ENCODE measurements at regions not wholly inside any gene's neighbourhood (a gene's known extent, or its start where the extent isn't known, plus 50 kb on each side); places are given as distances from the start of the nearest gene placed in this dataset.
"Not testable (repeated sequence)": the region's sequence is repeated elsewhere in the genome, so short reads cannot be mapped to it uniquely, and the experiment has no call there.

DNA sequence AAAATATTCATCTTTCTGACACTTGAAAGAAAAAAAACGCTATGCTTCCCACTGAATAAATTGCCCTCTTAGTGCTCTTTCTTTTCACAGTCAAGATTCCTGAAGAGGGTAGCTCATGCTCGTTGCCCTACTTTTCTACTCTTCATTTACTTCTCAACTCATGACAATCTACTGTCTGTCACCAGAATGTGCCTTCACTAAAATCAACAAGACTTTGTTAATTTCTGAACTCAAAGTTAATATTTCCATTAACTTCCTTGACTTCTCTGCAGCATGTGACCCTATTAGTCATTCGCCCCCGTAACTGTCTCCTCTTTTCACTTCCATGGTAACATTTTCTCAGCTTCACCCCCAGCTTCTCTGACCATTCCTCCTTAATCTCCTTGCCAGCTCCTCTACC lies 98.9 kb upstream of the MAPRE2 start:
- H3K36me3 ChIP-seq (ENCODE audit: control insufficient read depth, low read depth, low read length), result no peaks in the 10 kb centered on the region
- H3K27ac ChIP-seq (ENCODE audit: low read length), result no peak overlapping the region
- no peaks in the 10 kb centered on the region for H3K4me1 ChIP-seq (ENCODE audit: control insufficient read depth, low read depth, low read length)
- no peaks in the 10 kb centered on the region for H3K9me3 ChIP-seq (ENCODE audit: control insufficient read depth, low read depth, low read length)
- no peaks in the 10 kb centered on the region for H3K27me3 ChIP-seq (ENCODE audit: control insufficient read depth, insufficient read depth, low read length)
- H3K4me3 ChIP-seq (ENCODE audit: low read length), result no peak overlapping the region
- no peak overlapping the region for H3K9ac ChIP-seq (ENCODE audit: low read length)

- Histone ChIP-seq H3K4me3 (ENCODE audit: low read length) (no peak overlapping the region), H3K9me3 (ENCODE audit: control insufficient read depth, low read depth, low read length) (no peaks in the 10 kb centered on the region), H3K36me3 (ENCODE audit: control insufficient read depth, low read depth, low read length) (no peaks in the 10 kb centered on the region), H3K27ac (ENCODE audit: low read length) (no peak overlapping the region), H3K4me1 (ENCODE audit: control insufficient read depth, low read depth, low read length) (no peaks in the 10 kb centered on the region), H3K27me3 (ENCODE audit: control insufficient read depth, insufficient read depth, low read length) (no peaks in the 10 kb centered on the region), H3K9ac (ENCODE audit: low read length) (no peak overlapping the region)
Measured at GRCh38 chr18:34942975-34943374, 98.2 kb upstream of the MAPRE2 start.

GRCh38 chr18:34943587-34943986 lies 97.6 kb upstream of the MAPRE2 start:
- H3K9ac ChIP-seq (ENCODE audit: low read length), result no peak overlapping the region
- H3K27me3 ChIP-seq (ENCODE audit: control insufficient read depth, insufficient read depth, low read length), result no peaks in the 10 kb centered on the region
- no peak overlapping the region for H3K27ac ChIP-seq (ENCODE audit: low read length)

GRCh38 chr18:34947711-34948125 lies 93.5 kb upstream of the MAPRE2 start:
- Histone ChIP-seq H3K4me3 (ENCODE audit: low read length) (no peak overlapping the region), H3K9ac (ENCODE audit: low read length) (no peak overlapping the region), H3K4me1 (ENCODE audit: control insufficient read depth, low read depth, low read length) (no peaks in the 10 kb centered on the region), H3K36me3 (ENCODE audit: control insufficient read depth, low read depth, low read length) (no peaks in the 10 kb centered on the region), H3K27ac (ENCODE audit: low read length) (no peak overlapping the region), H3K27me3 (ENCODE audit: control insufficient read depth, insufficient read depth, low read length) (no peaks in the 10 kb centered on the region), H3K9me3 (ENCODE audit: control insufficient read depth, low read depth, low read length) (no peaks in the 10 kb centered on the region)

More at GRCh38 chr18:34943587-34943986, 97.6 kb upstream of the MAPRE2 start:
- H3K4me3 ChIP-seq (ENCODE audit: low read length), result no peak overlapping the region
- H3K9me3 ChIP-seq (ENCODE audit: control insufficient read depth, low read depth, low read length), result no peaks in the 10 kb centered on the region
- no peaks in the 10 kb centered on the region for H3K4me1 ChIP-seq (ENCODE audit: control insufficient read depth, low read depth, low read length)
- H3K36me3 ChIP-seq (ENCODE audit: control insufficient read depth, low read depth, low read length), result no peaks in the 10 kb centered on the region

- no peaks in the 10 kb centered on the region for H3K9me3 ChIP-seq (ENCODE audit: control insufficient read depth, low read depth, low read length)
- no peak overlapping the region for H3K4me3 ChIP-seq (ENCODE audit: low read length)
- H3K9ac ChIP-seq (ENCODE audit: low read length), result no peak overlapping the region
- no peaks in the 10 kb centered on the region for H3K4me1 ChIP-seq (ENCODE audit: control insufficient read depth, low read depth, low read length)
- H3K27me3 ChIP-seq (ENCODE audit: control insufficient read depth, insufficient read depth, low read length), result no peaks in the 10 kb centered on the region
- H3K36me3 ChIP-seq (ENCODE audit: control insufficient read depth, low read depth, low read length), result no peaks in the 10 kb centered on the region
- no peak overlapping the region for H3K27ac ChIP-seq (ENCODE audit: low read length)
Measured at GRCh38 chr18:34951625-34952379, 89.4 kb upstream of the MAPRE2 start.

GRCh38 chr18:34953212-34953611 lies 88.0 kb upstream of the MAPRE2 start:
- no peaks in the 10 kb centered on the region for H3K9me3 ChIP-seq (ENCODE audit: control insufficient read depth, low read depth, low read length)
- no peak overlapping the region for H3K4me3 ChIP-seq (ENCODE audit: low read length)
- no peaks in the 10 kb centered on the region for H3K36me3 ChIP-seq (ENCODE audit: control insufficient read depth, low read depth, low read length)
- no peaks in the 10 kb centered on the region for H3K4me1 ChIP-seq (ENCODE audit: control insufficient read depth, low read depth, low read length)
- no peak overlapping the region for H3K9ac ChIP-seq (ENCODE audit: low read length)
- no peaks in the 10 kb centered on the region for H3K27me3 ChIP-seq (ENCODE audit: control insufficient read depth, insufficient read depth, low read length)
- no peak overlapping the region for H3K27ac ChIP-seq (ENCODE audit: low read length)

DNA sequence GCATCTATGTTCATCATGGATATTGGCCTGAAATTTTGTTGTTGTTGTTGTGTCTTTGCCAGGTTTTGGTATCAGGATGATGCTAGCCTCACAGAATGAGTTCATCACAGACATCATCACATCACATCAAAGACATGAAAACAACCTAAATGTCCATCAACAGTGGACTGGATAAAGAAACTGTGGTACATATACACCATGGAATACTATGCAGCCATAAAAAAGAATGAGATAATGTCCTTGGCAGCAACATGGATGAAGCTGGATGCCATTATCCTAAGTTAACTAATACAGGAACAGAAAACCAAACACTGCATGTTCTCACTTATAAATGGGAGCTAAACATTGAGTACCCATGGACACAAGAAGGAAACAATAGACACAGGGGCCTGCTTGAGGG lies 85.7 kb upstream of the MAPRE2 start:
- H3K27me3 ChIP-seq (ENCODE audit: control insufficient read depth, insufficient read depth, low read length), result not testable (repeated sequence)

DNA sequence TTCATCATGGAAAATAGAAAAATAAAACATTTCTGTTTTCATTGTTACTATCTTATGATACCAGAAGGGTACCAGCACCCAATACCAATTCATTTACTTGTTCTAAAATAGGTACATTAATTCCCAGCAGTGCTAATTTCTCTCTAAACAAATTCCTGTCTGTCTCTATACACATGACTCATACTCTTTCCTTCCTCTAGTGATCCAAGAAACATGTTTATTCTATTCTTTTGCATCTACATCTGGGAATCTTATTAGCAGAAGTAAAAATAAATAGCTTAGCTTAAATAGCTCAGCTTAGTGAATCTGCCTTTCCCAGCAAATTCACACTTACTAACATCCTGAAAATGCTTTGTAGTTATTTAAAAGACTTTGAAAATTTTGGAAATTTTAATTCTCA lies 84.5 kb upstream of the MAPRE2 start:
- Histone ChIP-seq H3K9ac (ENCODE audit: low read length) (no peak overlapping the region), H3K4me1 (ENCODE audit: control insufficient read depth, low read depth, low read length) (no peaks in the 10 kb centered on the region), H3K27ac (ENCODE audit: low read length) (no peak overlapping the region), H3K9me3 (ENCODE audit: control insufficient read depth, low read depth, low read length) (no peaks in the 10 kb centered on the region), H3K36me3 (ENCODE audit: control insufficient read depth, low read depth, low read length) (no peaks in the 10 kb centered on the region), H3K27me3 (ENCODE audit: control insufficient read depth, insufficient read depth, low read length) (no peaks in the 10 kb centered on the region), H3K4me3 (ENCODE audit: low read length) (no peak overlapping the region)

More for the DNA sequence above, 85.7 kb upstream of the MAPRE2 start:
- not testable (repeated sequence) for H3K9ac ChIP-seq (ENCODE audit: low read length); H3K4me3 ChIP-seq (ENCODE audit: low read length); H3K36me3 ChIP-seq (ENCODE audit: control insufficient read depth, low read depth, low read length); H3K27ac ChIP-seq (ENCODE audit: low read length); H3K9me3 ChIP-seq (ENCODE audit: control insufficient read depth, low read depth, low read length); H3K4me1 ChIP-seq (ENCODE audit: control insufficient read depth, low read depth, low read length)

- Histone ChIP-seq H3K36me3 (ENCODE audit: control insufficient read depth, low read depth, low read length) (no peaks in the 10 kb centered on the region), H3K9me3 (ENCODE audit: control insufficient read depth, low read depth, low read length) (no peaks in the 10 kb centered on the region), H3K4me3 (ENCODE audit: low read length) (no peak overlapping the region), H3K9ac (ENCODE audit: low read length) (no peak overlapping the region), H3K4me1 (ENCODE audit: control insufficient read depth, low read depth, low read length) (no peaks in the 10 kb centered on the region), H3K27ac (ENCODE audit: low read length) (no peak overlapping the region), H3K27me3 (ENCODE audit: control insufficient read depth, insufficient read depth, low read length) (no peaks in the 10 kb centered on the region)
Measured at GRCh38 chr18:34957119-34957863, 83.9 kb upstream of the MAPRE2 start.

GRCh38 chr18:34957864-34958259 lies 83.4 kb upstream of the MAPRE2 start:
- H3K9me3 ChIP-seq (ENCODE audit: control insufficient read depth, low read depth, low read length), result no peaks in the 10 kb centered on the region
- no peak overlapping the region for H3K9ac ChIP-seq (ENCODE audit: low read length)
- H3K27ac ChIP-seq (ENCODE audit: low read length), result no peak overlapping the region
- H3K36me3 ChIP-seq (ENCODE audit: control insufficient read depth, low read depth, low read length), result no peaks in the 10 kb centered on the region
- H3K4me1 ChIP-seq (ENCODE audit: control insufficient read depth, low read depth, low read length), result no peaks in the 10 kb centered on the region
- H3K4me3 ChIP-seq (ENCODE audit: low read length), result no peak overlapping the region
- H3K27me3 ChIP-seq (ENCODE audit: control insufficient read depth, insufficient read depth, low read length), result no peaks in the 10 kb centered on the region

DNA sequence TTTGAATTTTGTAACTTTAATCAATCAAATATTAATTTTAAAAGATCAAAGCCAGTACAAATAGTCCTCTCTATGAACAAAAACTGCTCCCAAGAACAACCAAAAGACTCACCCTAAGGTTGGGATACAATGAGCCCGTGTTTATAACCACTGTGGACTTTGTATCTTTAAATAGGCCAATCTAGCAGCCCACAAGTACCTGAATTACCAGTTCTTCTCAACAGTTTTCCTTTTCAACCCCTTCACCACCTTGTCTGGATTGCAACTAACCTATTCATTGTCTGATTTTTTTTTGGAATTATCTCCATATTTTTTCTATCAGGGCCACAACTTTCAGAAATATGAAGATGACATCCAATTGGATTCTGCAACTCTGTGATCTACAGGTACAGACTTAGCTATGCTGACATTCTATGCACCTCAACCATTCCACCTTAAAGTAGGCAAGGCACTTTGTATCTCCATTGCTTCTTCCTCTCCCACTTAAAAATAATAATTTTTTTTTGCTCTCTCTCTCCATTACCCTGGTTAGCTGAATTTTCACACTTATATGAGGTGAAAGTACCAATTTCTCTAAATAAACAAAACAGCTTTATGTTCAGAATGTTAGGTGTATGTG lies 81.9 kb upstream of the MAPRE2 start:
- no peaks in the 10 kb centered on the region for H3K4me1 ChIP-seq (ENCODE audit: control insufficient read depth, low read depth, low read length)
- no peaks in the 10 kb centered on the region for H3K9me3 ChIP-seq (ENCODE audit: control insufficient read depth, low read depth, low read length)
- H3K9ac ChIP-seq (ENCODE audit: low read length), result no peak overlapping the region
- H3K27ac ChIP-seq (ENCODE audit: low read length), result no peak overlapping the region
- no peaks in the 10 kb centered on the region for H3K36me3 ChIP-seq (ENCODE audit: control insufficient read depth, low read depth, low read length)
- H3K4me3 ChIP-seq (ENCODE audit: low read length), result no peak overlapping the region
- H3K27me3 ChIP-seq (ENCODE audit: control insufficient read depth, insufficient read depth, low read length), result no peaks in the 10 kb centered on the region

Data from iPS-18a (cell line).